GM12878 (cell line): ENCODE measurements at regions not wholly inside any gene's neighbourhood (a gene's known extent, or its start where the extent isn't known, plus 50 kb on each side); places are given as distances from the start of the nearest gene placed in this dataset.

Experiments
- ATAC-seq: fragments of 200-7000 bp; cut with Tn5 transposase; 3 replicates; pipeline ENCODE4 v1.9.1; 2020; ENCODE audit warnings: mild to moderate bottlenecking, moderate library complexity
- BruUV-seq: library from RNA; stranded (reverse); fragments of 400-500 nt; replicated peaks from 2 replicates; lab custom pipeline; 2021; lab: Mats Ljungman, UMichigan
- CTCF ChIA-PET: fragments of 300-600 bp; sonication (Branson Sonifier 250); formaldehyde crosslinking; extraction: SDS; loops from one replicate; lab custom pipeline; 2021; ENCODE audit warnings: inconsistent platforms; lab: Yijun Ruan, JAX
- POLR2A ChIA-PET: fragments of 350-600 bp; formaldehyde crosslinking; extraction: SDS; loops from one replicate; lab custom pipeline; 2021; ENCODE audit warnings: inconsistent platforms; lab: Charles Lee
- RAD21 ChIA-PET: fragments of 300-600 bp; sonication (Branson Sonifier 250); formaldehyde crosslinking; loops from one replicate; lab custom pipeline; 2023; ENCODE audit warnings: antibody characterized with exemption; ENCODE audit not compliant: unreplicated experiment; lab: Charles Lee
- SMC1A ChIA-PET: fragments of 300-600 bp; sonication (Branson Sonifier 250); formaldehyde crosslinking; loops from one replicate; lab custom pipeline; 2023; ENCODE audit not compliant: unreplicated experiment, uncharacterized antibody; lab: Charles Lee
- DNase-seq: peaks from one replicate; pipeline ENCODE4 v3.0.0-alpha.2; 2011; ENCODE audit warnings: low read depth, low spot score
- FAIRE-seq: peaks from 3 replicates; lab custom pipeline; 2011; peaks lifted over from hg19 to GRCh38; lab: Jason Lieb, UNC
- H2AFZ ChIP-seq: 2 replicates; pipeline ENCODE4 v1.6.0; 2011; ENCODE audit warnings: low read depth, low read length, control low read depth; ENCODE audit not compliant: control insufficient read depth
- H3K27ac ChIP-seq: 2 replicates; pipeline ENCODE4 v1.5.1; 2011; ENCODE audit warnings: control low read depth; ENCODE audit not compliant: control insufficient read depth, insufficient read depth
- H3K27me3 ChIP-seq, 2 experiments: replicated peaks in 1 of 2; 2 replicates each; pipeline versions ENCODE4 v1.6.0 to v1.6.1; 2011; ENCODE audit warnings: low read length in 1 of 2; ENCODE audit not compliant: control insufficient read depth in 2 of 2, insufficient read depth in 2 of 2
- H3K36me3 ChIP-seq, 2 experiments: 2 replicates each; pipeline ENCODE4 v1.5.1; 2011; ENCODE audit warnings: low read length in 1 of 2; ENCODE audit not compliant: control insufficient read depth in 2 of 2, insufficient read depth in 2 of 2
- H3K4me1 ChIP-seq: 2 replicates; pipeline ENCODE4 v1.6.1; 2011; ENCODE audit warnings: mild to moderate bottlenecking, low read length, moderate library complexity, mixed read lengths; ENCODE audit not compliant: control insufficient read depth, insufficient read depth
- H3K4me2 ChIP-seq: 2 replicates; pipeline ENCODE4 v1.6.0; 2011; ENCODE audit warnings: control low read depth; ENCODE audit not compliant: control insufficient read depth, insufficient read depth
- H3K4me3 ChIP-seq: fragments of 200-600 bp; sonication (generic); 2 replicates; pipeline ENCODE4 v1.5.1; 2016
- H3K79me2 ChIP-seq: 2 replicates; pipeline ENCODE4 v1.6.0; 2011; ENCODE audit warnings: low read length; ENCODE audit not compliant: control insufficient read depth, insufficient read depth
- H3K9ac ChIP-seq: 2 replicates; pipeline ENCODE4 v1.8.0; 2011; ENCODE audit warnings: low read length, control low read depth, mixed read lengths; ENCODE audit not compliant: control insufficient read depth, insufficient read depth
- H3K9me3 ChIP-seq: replicated peaks from 3 replicates; pipeline ENCODE4 v1.5.1; 2011; ENCODE audit warnings: mild to moderate bottlenecking, low read length; ENCODE audit not compliant: control insufficient read depth, insufficient read depth
- H4K20me1 ChIP-seq: 2 replicates; pipeline ENCODE4 v1.6.0; 2011; ENCODE audit not compliant: control insufficient read depth, insufficient read depth
- BCL11A ChIP-seq: IDR thresholded peaks from 2 replicates; pipeline ENCODE4 v1.6.1; 2011; ENCODE audit warnings: low read depth, low read length
- CHD1 ChIP-seq: IDR thresholded peaks from 2 replicates; pipeline ENCODE4 v1.6.1; 2012; ENCODE audit warnings: low read depth, low read length, improper control_type of control experiment
- EZH2 ChIP-seq: IDR thresholded peaks from 2 replicates; pipeline ENCODE4 v1.6.1; 2012; ENCODE audit warnings: low read depth, mild to moderate bottlenecking, control low read depth, inconsistent platforms, low read length, borderline replicate concordance; ENCODE audit not compliant: control insufficient read depth
- HDAC2 ChIP-seq: fragments of 200-600 bp; sonication (generic); IDR thresholded peaks from 2 replicates; pipeline ENCODE4 v1.6.1; 2017
- KDM1A ChIP-seq: fragments of 200-600 bp; sonication (generic); IDR thresholded peaks from 2 replicates; pipeline ENCODE4 v1.6.1; 2016; ENCODE audit warnings: borderline replicate concordance
- SRF ChIP-seq, 2 experiments: IDR thresholded peaks; 2 replicates each; pipeline ENCODE4 v1.6.1; 2011; ENCODE audit warnings: low read depth in 2 of 2, low read length in 2 of 2, mild to moderate bottlenecking in 1 of 2, moderate library complexity in 1 of 2
- TCF3 ChIP-seq: IDR thresholded peaks from 2 replicates; pipeline ENCODE4 v1.6.1; 2012; ENCODE audit warnings: low read depth, mild to moderate bottlenecking, low read length, borderline replicate concordance; ENCODE audit not compliant: insufficient read depth
- WGBS: methylation state at CpG from one replicate; pipeline ENCODE4 v1.1.6; 2016; ENCODE audit warnings: low lambda C conversion rate; ENCODE audit not compliant: insufficient replicate concordance, insufficient coverage; ENCODE audit errors: missing lambda C conversion rate; 5-methylcytosine and 5-hydroxymethylcytosine counted together
- in situ Hi-C: fragments of 300-500 bp; cut with MboI; formaldehyde crosslinking; loops from 9 replicates; pipeline ENCODE4 v1.14.3; 2018; ENCODE audit warnings: mixed read lengths
- intact Hi-C: fragments of 100-400 bp; cut with micrococcal nuclease; formaldehyde crosslinking; loops from one replicate; pipeline ENCODE4 v1.14.2; 2022; ENCODE audit not compliant: unreplicated experiment
- TF ChIP-seq, protein P1 (sequence below): fragments of 450-650 bp; IDR thresholded peaks from 2 replicates; pipeline ENCODE4 v1.6.1; 2017; ENCODE audit warnings: mild to moderate bottlenecking, moderate library complexity
- TF ChIP-seq, protein P2 (sequence below): IDR thresholded peaks from 2 replicates; pipeline ENCODE4 v1.6.1; 2011; ENCODE audit warnings: borderline replicate concordance, low read depth, mild to moderate bottlenecking, moderate library complexity, mixed read lengths, low read length; ENCODE audit not compliant: insufficient read depth; ENCODE audit errors: extremely low read length
- TF ChIP-seq, protein P3 (sequence below): IDR thresholded peaks from 2 replicates; pipeline ENCODE4 v1.6.1; 2011; ENCODE audit warnings: mild to moderate bottlenecking, low read depth, low read length, moderate library complexity; ENCODE audit not compliant: insufficient replicate concordance
- TF ChIP-seq, protein P4 (sequence below): fragments of 450-650 bp; conservative IDR thresholded peaks from 2 replicates; pipeline ENCODE4 v1.6.1; 2017; ENCODE audit warnings: mild to moderate bottlenecking, moderate library complexity

DNA sequence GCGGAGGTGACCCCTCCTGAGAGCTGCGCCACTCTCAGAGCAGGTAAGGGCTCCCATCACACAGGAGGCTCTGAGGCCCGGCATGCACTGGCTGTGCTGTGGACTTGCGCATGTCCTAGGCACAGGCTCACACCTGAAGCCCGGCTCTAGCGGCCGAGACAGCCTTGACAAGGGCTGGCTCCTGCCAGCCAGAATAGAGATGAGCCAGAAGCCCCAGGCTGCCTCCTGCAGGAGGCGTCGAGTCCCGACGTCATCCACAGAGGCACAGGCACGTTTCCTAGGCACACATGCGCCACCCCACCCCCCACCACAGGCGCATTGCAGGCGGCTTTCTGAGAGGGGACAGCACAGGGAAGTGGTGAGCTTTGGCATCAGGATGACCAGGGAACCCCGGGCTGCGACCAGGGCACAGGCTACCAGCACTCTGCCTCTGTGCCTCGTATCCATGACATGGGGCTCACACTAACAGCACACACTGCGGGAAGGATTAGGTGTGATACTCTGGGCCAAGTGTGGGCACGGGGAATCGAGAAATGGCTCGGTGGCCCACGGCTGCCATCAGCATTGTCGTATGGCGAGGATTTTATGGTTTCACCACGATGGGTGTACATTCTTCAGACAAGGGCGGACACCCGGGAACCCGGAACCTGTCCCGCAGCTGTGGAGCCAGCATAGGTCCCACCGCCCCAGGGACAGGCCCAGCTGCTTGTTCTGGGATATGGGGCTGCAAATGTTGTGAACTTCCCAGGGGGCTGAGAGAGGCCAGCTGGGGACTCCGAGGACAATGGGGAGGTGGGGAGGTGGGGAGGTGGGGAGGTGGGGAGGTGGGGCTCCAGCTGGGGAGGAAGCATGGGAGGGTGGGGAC, 90.7 kb upstream of the ADRA2C start (continued):
- TF ChIP-seq, protein P1, sequence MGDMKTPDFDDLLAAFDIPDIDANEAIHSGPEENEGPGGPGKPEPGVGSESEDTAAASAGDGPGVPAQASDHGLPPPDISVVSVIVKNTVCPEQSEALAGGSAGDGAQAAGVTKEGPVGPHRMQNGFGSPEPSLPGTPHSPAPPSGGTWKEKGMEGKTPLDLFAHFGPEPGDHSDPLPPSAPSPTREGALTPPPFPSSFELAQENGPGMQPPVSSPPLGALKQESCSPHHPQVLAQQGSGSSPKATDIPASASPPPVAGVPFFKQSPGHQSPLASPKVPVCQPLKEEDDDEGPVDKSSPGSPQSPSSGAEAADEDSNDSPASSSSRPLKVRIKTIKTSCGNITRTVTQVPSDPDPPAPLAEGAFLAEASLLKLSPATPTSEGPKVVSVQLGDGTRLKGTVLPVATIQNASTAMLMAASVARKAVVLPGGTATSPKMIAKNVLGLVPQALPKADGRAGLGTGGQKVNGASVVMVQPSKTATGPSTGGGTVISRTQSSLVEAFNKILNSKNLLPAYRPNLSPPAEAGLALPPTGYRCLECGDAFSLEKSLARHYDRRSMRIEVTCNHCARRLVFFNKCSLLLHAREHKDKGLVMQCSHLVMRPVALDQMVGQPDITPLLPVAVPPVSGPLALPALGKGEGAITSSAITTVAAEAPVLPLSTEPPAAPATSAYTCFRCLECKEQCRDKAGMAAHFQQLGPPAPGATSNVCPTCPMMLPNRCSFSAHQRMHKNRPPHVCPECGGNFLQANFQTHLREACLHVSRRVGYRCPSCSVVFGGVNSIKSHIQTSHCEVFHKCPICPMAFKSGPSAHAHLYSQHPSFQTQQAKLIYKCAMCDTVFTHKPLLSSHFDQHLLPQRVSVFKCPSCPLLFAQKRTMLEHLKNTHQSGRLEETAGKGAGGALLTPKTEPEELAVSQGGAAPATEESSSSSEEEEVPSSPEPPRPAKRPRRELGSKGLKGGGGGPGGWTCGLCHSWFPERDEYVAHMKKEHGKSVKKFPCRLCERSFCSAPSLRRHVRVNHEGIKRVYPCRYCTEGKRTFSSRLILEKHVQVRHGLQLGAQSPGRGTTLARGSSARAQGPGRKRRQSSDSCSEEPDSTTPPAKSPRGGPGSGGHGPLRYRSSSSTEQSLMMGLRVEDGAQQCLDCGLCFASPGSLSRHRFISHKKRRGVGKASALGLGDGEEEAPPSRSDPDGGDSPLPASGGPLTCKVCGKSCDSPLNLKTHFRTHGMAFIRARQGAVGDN = no peak
- TF ChIP-seq, protein P2, sequence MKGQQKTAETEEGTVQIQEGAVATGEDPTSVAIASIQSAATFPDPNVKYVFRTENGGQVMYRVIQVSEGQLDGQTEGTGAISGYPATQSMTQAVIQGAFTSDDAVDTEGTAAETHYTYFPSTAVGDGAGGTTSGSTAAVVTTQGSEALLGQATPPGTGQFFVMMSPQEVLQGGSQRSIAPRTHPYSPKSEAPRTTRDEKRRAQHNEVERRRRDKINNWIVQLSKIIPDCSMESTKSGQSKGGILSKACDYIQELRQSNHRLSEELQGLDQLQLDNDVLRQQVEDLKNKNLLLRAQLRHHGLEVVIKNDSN = no peak

DNA sequence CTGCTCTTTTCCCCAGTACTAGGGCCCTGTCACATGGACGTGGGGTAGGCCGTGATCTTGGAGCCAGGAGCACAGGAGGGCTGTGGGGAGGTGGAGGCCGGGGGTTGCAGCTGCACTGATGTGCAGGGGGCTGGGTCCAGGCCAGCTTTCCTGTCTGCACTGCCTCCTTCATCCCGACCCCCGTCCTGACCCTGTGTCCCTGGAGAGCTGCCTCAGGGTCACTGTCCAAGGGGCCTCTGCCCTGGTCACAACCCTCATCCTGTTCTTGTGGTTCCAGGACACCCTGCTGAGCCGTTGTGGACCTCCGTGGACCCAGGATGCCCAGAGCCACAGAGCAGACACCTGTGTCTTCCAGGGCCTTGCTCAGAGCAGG, 91.7 kb upstream of the ADRA2C start:
- Histone ChIP-seq H3K79me2 (no peaks in the 10 kb centered on the region), H2AFZ (no peak overlapping the region), H3K4me2 (no peak overlapping the region), H3K4me1 (no peaks in the 10 kb centered on the region), H3K9me3 (peaks cover 2% of the 10 kb centered on the region; the same call in 1 of the 3 replicates), H3K36me3 (no peaks in the 10 kb centered on the region), H3K9ac (no peak overlapping the region), H4K20me1 (no peaks in the 10 kb centered on the region), H3K4me3 (no peak overlapping the region), H3K27me3 (no peaks in the 10 kb centered on the region), H3K27ac (no peak overlapping the region)
- FAIRE-seq (no peak), DNase-seq (no peak), ATAC-seq (no peak)
- ChIA-PET POLR2A (no interaction called here), SMC1A (no interaction called here), RAD21 (no interaction called here), CTCF (no interaction called here)
- WGBS = 0% methylated on average over 7 of the region's 7 CpGs
- TF ChIP-seq SRF (IDR thresholded peaks at IDR 0.05; ENCODE audit: low read depth in 2 of 2, low read length in 2 of 2) = no peak
- no peak for TF ChIP-seq TCF3
- no peak for TF ChIP-seq CHD1
- TF ChIP-seq, protein P3, sequence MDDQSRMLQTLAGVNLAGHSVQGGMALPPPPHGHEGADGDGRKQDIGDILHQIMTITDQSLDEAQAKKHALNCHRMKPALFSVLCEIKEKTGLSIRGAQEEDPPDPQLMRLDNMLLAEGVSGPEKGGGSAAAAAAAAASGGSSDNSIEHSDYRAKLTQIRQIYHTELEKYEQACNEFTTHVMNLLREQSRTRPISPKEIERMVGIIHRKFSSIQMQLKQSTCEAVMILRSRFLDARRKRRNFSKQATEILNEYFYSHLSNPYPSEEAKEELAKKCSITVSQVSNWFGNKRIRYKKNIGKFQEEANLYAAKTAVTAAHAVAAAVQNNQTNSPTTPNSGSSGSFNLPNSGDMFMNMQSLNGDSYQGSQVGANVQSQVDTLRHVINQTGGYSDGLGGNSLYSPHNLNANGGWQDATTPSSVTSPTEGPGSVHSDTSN = no peak
- no peak for TF ChIP-seq HDAC2
- no peak for TF ChIP-seq BCL11A
- TF ChIP-seq, protein P4, sequence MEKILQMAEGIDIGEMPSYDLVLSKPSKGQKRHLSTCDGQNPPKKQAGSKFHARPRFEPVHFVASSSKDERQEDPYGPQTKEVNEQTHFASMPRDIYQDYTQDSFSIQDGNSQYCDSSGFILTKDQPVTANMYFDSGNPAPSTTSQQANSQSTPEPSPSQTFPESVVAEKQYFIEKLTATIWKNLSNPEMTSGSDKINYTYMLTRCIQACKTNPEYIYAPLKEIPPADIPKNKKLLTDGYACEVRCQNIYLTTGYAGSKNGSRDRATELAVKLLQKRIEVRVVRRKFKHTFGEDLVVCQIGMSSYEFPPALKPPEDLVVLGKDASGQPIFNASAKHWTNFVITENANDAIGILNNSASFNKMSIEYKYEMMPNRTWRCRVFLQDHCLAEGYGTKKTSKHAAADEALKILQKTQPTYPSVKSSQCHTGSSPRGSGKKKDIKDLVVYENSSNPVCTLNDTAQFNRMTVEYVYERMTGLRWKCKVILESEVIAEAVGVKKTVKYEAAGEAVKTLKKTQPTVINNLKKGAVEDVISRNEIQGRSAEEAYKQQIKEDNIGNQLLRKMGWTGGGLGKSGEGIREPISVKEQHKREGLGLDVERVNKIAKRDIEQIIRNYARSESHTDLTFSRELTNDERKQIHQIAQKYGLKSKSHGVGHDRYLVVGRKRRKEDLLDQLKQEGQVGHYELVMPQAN = no peak
- TF ChIP-seq KDM1A = no peak
- no peak for TF ChIP-seq EZH2
- BruUV-seq = no TSS peak
- intact Hi-C loops = no loop called here
- in situ Hi-C loops = no loop called here
